ENCODE measurements at regions not wholly inside any gene's neighbourhood (a gene's known extent, or its start where the extent isn't known, plus 50 kb on each side); places are given as distances from the start of the nearest gene placed in this dataset.

- intact Hi-C loops (cut with DNase I): no loop called here
- DNase-seq: no peak
Measured at GRCh38 chr2:207284556-207285472, 119.1 kb upstream of the KLF7 start.

GRCh38 chr2:207285473-207285815, 119.7 kb upstream of the KLF7 start:
- DNase-seq: no peak
- intact Hi-C loops (cut with DNase I): no loop called here

- no peak for DNase-seq
- intact Hi-C loops (cut with DNase I): no loop called here
Measured at GRCh38 chr2:207286106-207286505, 120.4 kb upstream of the KLF7 start.

DNA sequence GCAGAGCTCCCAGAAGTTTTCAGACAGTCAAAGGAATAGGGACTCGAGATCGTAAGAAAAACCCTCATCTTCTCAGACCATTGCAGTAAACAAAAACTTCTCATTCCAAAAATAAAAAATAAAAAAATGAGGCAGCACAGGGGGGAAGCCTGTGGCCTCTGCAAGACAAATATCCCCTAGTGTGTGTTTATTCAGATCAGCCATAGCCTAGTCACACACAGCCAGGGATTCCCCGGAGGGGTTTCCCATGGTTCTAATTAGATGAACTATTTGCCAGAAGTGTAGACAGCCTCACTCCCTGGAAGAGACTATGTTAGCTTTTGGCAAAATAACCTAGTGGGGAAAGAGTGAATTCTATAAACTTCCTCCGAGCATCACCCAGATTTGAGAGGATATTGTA, 122.9 kb upstream of the KLF7 start:
- intact Hi-C loops (cut with DNase I): no loop called here
- DNase-seq: no peak

- DNase-seq: no peak
- intact Hi-C loops (cut with DNase I): no loop called here
Measured at GRCh38 chr2:207289295-207290018, 123.7 kb upstream of the KLF7 start.

GRCh38 chr2:207290833-207291624, 125.3 kb upstream of the KLF7 start:
- no peak for DNase-seq
- intact Hi-C loops (cut with DNase I): no loop called here

DNA sequence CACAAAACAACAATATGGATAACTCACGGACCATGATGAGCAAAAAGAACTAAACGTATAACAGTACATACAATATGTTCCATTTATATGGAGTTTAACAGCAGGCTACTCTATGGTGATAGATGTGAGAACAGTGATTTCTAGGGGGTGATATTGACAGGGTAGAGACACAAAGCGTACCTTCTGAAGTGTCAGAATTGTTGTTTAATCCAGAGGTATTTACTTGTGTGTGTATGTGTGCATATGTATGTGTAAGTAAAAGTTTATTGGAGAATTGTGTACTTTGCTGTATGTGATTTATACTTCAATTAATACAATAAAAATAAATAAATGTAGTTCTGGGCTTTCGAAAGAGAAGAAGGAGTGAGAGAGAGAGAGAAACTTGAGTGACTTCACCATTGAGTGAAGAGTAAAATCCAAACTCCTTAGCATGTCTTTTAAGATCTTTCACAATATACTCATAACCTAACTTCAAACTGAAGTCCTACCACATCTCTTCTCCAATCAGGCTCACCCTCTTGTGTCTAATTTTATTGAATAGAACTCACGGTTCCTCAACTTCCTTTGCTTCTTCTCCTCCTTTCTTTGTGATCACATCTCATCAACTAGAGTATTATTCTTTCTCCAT, 126.0 kb upstream of the KLF7 start:
- intact Hi-C loops (cut with DNase I): no loop called here
- no peak for DNase-seq

DNA sequence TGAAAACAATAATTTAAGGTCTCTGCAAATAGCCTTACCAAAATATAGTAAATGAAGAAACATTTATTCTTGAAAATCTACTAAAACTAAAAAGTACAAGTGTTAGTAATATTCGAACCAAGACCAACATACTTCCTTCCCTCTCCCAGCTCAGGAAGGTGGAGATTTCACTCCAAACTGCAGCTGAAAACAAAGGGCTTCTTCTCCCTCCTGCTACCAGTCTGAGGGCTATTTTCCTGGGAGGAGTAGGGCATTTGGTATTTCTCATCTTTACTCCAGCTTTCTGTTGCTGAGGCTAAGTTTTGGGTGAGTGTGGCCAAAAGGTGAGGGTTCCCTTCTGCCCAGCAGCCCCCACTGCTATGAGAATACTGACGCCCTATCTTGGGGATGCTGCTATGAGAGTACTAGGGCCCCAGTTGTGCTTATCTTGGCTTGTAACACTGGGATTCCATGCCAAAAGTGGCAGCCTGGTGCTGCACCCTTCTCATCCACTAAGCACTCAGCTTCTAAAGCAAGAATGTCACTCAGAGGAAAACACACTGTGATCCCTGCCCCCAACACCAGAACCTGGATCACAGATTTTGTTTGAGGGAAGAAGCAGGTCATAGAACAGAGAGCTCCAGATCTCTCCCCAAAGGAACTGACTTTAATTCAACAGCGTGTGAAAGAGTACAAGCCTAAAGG, 130.7 kb upstream of the KLF7 start:
- DNase-seq: no peak
- intact Hi-C loops (cut with DNase I): no loop called here

DNA sequence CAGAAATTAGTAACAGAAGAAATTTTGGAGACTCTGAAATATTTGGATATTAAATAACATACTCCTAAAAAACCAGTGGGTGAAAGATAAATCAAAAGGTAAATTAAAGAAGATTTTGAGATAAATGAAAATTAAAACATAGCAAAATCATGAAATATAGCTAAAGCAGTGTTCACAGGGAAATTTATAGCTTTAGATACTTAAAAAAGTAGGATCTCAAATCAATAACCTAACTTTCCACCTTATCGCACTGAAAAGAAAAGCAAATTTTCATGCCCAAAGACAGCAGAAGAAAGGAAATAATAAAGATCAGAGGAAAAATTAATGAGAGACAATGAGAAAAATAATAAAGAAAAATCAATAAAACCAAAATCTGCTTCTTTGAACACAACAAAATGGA, 135.1 kb upstream of the KLF7 start:
- intact Hi-C loops (cut with DNase I): no loop called here
- no peak for DNase-seq

DNA sequence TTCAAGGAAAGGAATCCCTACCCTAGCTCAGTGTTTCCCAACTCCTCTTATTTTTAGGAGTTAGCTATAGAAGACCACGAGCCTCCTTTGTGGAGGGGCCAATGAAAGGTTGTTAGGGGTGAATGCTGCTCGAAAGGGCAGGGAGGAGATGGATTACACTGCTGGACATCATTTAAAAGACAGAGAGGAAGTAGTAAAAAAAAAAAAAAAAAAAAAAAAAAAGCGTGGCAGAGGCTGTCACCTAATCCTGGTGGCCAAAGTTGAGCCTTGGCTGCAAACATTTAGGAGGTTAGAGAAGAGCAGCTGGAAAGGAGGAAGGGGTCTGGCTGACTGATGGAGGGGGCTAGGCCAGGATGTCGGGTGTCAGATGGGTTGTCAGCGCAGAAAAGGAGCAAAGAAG, 139.0 kb upstream of the KLF7 start:
- no peak for DNase-seq
- intact Hi-C loops (cut with DNase I): no loop called here

DNA sequence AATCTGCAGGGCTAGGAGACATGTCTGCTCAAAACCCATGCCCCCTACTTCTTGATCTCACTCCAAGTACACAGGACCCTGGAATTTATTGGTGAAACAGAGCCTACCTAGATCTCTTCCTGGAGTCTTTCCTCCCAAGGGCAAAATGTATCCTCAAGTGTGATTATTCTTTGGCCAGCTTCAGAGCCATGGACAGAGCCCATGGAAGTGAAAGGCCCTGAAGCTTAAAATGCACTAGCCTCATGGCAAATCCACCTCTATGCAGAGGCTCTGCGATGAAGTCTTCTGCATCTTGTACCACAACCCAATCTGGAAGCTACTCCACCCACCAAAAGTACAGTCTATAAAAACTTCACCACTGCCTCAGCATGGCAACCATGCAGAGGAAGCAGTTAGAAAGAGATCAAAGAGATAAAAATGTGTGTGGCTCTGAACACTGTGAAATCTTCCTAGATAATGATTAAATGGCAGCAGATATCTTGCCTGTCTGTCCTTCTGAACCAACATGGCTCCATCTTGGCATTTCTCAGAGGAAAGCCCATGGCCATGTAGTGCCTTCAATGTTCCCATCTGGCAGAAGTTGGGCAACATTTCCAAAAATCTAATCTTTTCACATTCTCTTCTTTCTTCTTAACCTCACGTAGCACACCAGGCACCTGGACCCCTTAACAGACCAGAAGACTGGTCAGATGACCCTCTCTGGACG, 142.9 kb upstream of the KLF7 start:
- no peak for DNase-seq
- intact Hi-C loops (cut with DNase I): no loop called here

- intact Hi-C loops (cut with DNase I): no loop called here
- no peak for DNase-seq
Measured at GRCh38 chr2:207311316-207312005, 145.7 kb upstream of the KLF7 start.

DNA sequence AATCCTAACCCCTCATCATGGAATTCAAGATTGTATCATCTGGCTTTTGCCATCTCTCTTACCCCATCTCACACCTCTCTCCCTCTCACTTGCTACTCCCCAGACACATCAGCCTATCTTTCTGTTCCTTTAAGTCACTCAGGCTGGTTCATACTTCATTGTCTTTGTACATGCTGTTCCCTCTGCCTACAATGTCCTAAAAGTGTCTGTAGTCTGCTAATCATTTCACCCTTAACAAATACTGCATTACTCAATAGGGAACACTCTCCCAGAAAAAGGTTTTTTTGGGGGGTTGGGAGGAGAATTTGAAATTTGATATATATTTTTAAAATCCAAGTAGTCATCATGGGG, 146.2 kb upstream of the KLF7 start:
- intact Hi-C loops (cut with DNase I): no loop called here
- DNase-seq: no peak

DNA sequence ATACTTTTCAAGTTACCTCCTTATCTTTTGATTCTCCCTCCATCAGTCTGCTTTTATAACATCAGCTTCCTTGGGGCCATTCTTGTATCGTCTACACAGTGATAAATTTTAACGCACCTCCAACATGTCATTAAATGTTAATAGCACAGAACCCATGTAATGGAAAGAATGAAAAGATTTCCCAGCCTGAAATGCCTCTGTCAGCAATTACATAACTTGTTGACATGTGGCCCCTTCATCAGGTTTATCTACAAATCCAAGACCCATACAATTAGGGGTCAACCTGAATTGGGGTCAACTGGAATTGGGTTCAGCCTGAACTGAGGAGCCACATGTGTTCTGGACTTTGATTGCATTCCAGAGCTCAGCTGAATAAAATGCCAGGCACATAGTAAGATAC, 148.2 kb upstream of the KLF7 start:
- DNase-seq: no peak
- intact Hi-C loops (cut with DNase I): no loop called here

- intact Hi-C loops (cut with DNase I): no loop called here
- DNase-seq: no peak
Measured at GRCh38 chr2:207315131-207315530, 149.4 kb upstream of the KLF7 start.

DNA sequence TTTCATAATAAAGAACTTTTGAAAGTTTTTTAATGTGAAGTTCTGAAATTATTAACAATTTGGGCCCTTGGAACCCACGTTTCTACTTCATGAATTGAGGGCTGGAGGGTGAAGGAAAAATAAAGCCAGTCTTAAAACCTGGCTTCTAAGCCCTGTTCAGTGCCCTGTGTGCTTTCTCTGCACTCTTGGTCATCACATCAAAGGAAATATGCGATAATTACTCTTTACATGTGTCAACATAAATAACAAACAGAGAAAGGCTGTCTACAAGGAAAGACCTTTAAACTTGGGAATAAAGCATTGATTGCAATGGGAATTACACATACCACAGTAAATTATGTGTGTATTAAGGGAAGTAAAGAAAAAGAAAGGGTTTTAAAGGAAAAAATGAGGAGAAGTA, 150.7 kb upstream of the KLF7 start:
- intact Hi-C loops (cut with DNase I): no loop called here
- DNase-seq: no peak

DNA sequence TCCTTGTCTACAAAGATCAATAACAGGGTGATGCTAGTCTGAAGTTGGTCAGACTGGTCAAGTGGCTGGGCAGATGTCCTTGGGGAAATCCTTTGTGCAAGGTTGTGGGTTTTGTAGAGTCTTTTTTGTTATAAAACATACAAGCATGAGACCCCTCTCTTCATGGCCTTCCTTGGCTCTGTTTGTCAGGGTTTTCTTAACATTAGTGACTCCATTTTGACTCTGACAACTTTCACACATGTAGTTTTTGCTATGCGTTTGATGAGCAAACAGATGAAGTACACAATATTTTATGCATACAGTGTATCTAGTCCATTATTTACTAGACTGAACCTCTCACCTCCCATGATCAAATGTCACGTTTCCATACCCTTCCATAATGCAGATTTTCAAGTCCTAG, 151.2 kb upstream of the KLF7 start:
- DNase-seq: no peak
- intact Hi-C loops (cut with DNase I): no loop called here

DNA sequence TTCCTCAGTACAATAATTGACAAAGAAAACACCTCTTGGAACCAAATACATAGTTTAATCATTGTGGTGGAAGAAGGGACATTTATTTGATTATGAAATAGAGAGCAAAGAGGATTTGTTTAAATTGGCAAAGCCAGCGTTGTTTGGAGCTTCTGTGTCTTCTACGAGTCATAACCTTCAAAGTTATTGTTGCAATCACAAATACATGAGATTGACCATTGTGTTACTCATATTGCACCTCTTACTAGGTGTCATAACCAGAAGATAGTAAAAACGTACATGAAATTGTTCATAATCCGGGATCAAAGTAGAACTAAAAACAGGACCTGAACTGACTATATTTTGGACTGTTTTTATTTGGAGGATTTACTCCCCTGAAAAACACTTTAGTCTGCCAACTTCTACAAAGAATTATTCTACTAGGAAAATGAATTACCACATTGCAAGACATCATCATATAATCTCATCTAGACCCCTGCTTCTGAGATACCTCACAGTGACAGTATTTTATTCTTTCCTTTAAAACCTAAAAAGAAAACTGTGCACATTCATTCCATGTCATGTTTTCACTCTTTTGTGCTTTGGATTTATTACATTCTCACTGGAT, 151.7 kb upstream of the KLF7 start:
- intact Hi-C loops (cut with DNase I): no loop called here
- DNase-seq: no peak

GRCh38 chr2:207318181-207318628, 152.5 kb upstream of the KLF7 start:
- DNase-seq: no peak

More at GRCh38 chr2:207318181-207318628, 152.5 kb upstream of the KLF7 start:
- intact Hi-C loops (cut with DNase I): no loop called here

Data from posterior cingulate gyrus (tissue), 11 donors.